ENCODE measurements at regions not wholly inside any gene's neighbourhood (a gene's known extent, or its start where the extent isn't known, plus 50 kb on each side); places are given as distances from the start of the nearest gene placed in this dataset.

GRCh38 chr9:109996936-109997580 is 210.9 kb downstream of the C9orf152 start:
- TF ChIP-seq POLR2A (IDR thresholded peaks at IDR 0.05; ENCODE audit: low read length) (no peak), GATA1 (IDR thresholded peaks at IDR 0.05; ENCODE audit: low read depth, low read length) (no peak)
